ENCODE measurements at regions not wholly inside any gene's neighbourhood (a gene's known extent, or its start where the extent isn't known, plus 50 kb on each side); places are given as distances from the start of the nearest gene placed in this dataset.

DNA sequence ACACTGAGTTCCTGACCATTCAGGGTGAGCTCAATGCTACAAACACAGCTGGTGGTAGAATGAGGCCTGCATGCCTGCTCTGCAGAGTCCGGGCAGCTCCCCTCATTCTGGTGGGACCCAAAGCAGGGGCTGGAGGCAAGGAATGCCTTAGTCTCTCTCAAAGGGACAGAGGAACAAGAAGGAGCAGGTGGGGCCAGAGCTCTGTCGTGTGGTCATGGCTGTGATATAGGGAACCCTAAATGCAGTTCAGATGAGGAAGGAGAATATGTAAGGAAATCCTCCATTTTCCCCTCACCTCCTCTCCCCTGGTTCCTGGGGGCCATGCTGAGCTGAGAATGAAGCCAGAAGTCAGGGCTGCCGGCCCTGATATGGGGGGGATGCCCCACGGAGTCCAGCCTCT is 334.3 kb downstream of the CYP26B1 start:
- TF ChIP-seq POLR2AphosphoS5 (IDR thresholded peaks at IDR 0.05; ENCODE audit: low read depth, low read length): no peak
- no peak for TF ChIP-seq POLR2A (IDR thresholded peaks at IDR 0.05; ENCODE audit: low read depth, low read length)
- TF ChIP-seq TAF1 (IDR thresholded peaks at IDR 0.05; ENCODE audit: borderline replicate concordance, low read depth, low read length): no peak
